PC-3 (cell line): ENCODE measurements at regions not wholly inside any gene's neighbourhood (a gene's known extent, or its start where the extent isn't known, plus 50 kb on each side); places are given as distances from the start of the nearest gene placed in this dataset.

Experiments
- ATAC-seq: fragments of 200-7000 bp; cut with Tn5 transposase; 2 replicates; pipeline ENCODE4 v1.9.1; 2020; ENCODE audit warnings: mild to moderate bottlenecking, moderate library complexity
- BruUV-seq: library from RNA; stranded (reverse); fragments of 400-500 nt; replicated peaks from 2 replicates; lab custom pipeline; 2021; lab: Mats Ljungman, UMichigan
- CTCF ChIA-PET: fragments of 300-600 bp; sonication (Branson Sonifier 250); formaldehyde crosslinking; loops from one replicate; lab custom pipeline; 2022; ENCODE audit warnings: antibody characterized with exemption; lab: Charles Lee
- POLR2A ChIA-PET: fragments of 300-600 bp; sonication (Branson Sonifier 250); formaldehyde crosslinking; loops from one replicate; lab custom pipeline; 2022; ENCODE audit warnings: antibody characterized with exemption; ENCODE audit not compliant: unreplicated experiment; lab: Charles Lee
- DNase-seq: peaks from one replicate; pipeline ENCODE4 v3.0.0-alpha.2; 2015
- H2AFZ ChIP-seq: fragments of 300-600 bp; sonication (generic); 2 replicates; pipeline ENCODE4 v1.6.0; 2016; ENCODE audit warnings: antibody characterized with exemption, low read length
- H3F3A ChIP-seq: fragments of 300-600 bp; sonication (generic); one replicate; pipeline ENCODE4 v1.6.0; 2017; ENCODE audit warnings: antibody characterized with exemption, low read length, control low read depth, mild to moderate bottlenecking; ENCODE audit not compliant: unreplicated experiment
- H3K27ac ChIP-seq: fragments of 300-600 bp; sonication (generic); 2 replicates; pipeline ENCODE4 v1.5.1; 2016; ENCODE audit warnings: mild to moderate bottlenecking, low read length
- H3K27me3 ChIP-seq: fragments of 300-600 bp; sonication (generic); 2 replicates; pipeline ENCODE4 v1.6.1; 2016; ENCODE audit warnings: low read length, mixed read lengths
- H3K36me3 ChIP-seq: fragments of 300-600 bp; sonication (generic); 2 replicates; pipeline ENCODE4 v1.6.1; 2016; ENCODE audit warnings: low read depth, mixed run types, low read length, mixed read lengths
- H3K4me1 ChIP-seq: fragments of 300-600 bp; sonication (generic); 2 replicates; pipeline ENCODE4 v1.5.1; 2016; ENCODE audit warnings: low read length; ENCODE audit not compliant: insufficient read depth
- H3K4me2 ChIP-seq: fragments of 300-600 bp; sonication (generic); 2 replicates; pipeline ENCODE4 v1.6.0; 2016; ENCODE audit warnings: low read length
- H3K4me3 ChIP-seq: fragments of 300-600 bp; sonication (generic); 2 replicates; pipeline ENCODE4 v1.5.1; 2016; ENCODE audit warnings: mild to moderate bottlenecking, low read length, mixed read lengths
- H3K79me2 ChIP-seq: fragments of 300-600 bp; sonication (generic); 2 replicates; pipeline ENCODE4 v1.6.1; 2017; ENCODE audit warnings: low read length, mixed read lengths
- H3K9ac ChIP-seq: fragments of 300-600 bp; sonication (generic); 2 replicates; pipeline ENCODE4 v1.6.0; 2016; ENCODE audit warnings: mild to moderate bottlenecking, low read length
- H3K9me2 ChIP-seq: fragments of 300-600 bp; sonication (generic); replicated peaks from 2 replicates; pipeline ENCODE4 v1.6.1; 2016; ENCODE audit warnings: mixed run types, low read length, mixed read lengths
- H3K9me3 ChIP-seq: fragments of 300-600 bp; sonication (generic); 2 replicates; pipeline ENCODE4 v1.6.1; 2016; ENCODE audit warnings: low read length, mixed read lengths
- H4K20me1 ChIP-seq: fragments of 300-600 bp; sonication (generic); 2 replicates; pipeline ENCODE4 v1.6.1; 2016; ENCODE audit warnings: low read length, mixed read lengths
- CTCF ChIP-seq: fragments of 300-600 bp; sonication (generic); conservative IDR thresholded peaks from 2 replicates; pipeline ENCODE4 v1.5.1; 2017; ENCODE audit warnings: antibody characterized with exemption, low read depth, mild to moderate bottlenecking, low read length
- EZH2 ChIP-seq: fragments of 300-600 bp; sonication (generic); IDR thresholded peaks from one replicate; pipeline ENCODE4 v1.6.1; 2017; ENCODE audit warnings: antibody characterized with exemption, mild to moderate bottlenecking, low read length; ENCODE audit not compliant: unreplicated experiment
- EZH2phosphoT487 ChIP-seq: fragments of 300-600 bp; sonication (generic); IDR thresholded peaks from 2 replicates; pipeline ENCODE4 v1.6.1; 2018; ENCODE audit warnings: mild to moderate bottlenecking, antibody characterized with exemption, low read length, borderline replicate concordance
- intact Hi-C: fragments of 100-400 bp; cut with micrococcal nuclease; formaldehyde crosslinking; loops from 2 replicates; pipeline ENCODE4 v1.9.0; 2023

GRCh38 chr4:66577922-66578321, 907.6 kb upstream of the EPHA5 start:
- ATAC-seq (peak; percentile 42), DNase-seq (peak; percentile 79)
- H3K79me2 ChIP-seq, result no peaks in the 10 kb centered on the region
- peaks cover 45% of the 10 kb centered on the region for H3K4me1 ChIP-seq
- H3K36me3 ChIP-seq, result no peaks in the 10 kb centered on the region
- no peak overlapping the region for H3K27ac ChIP-seq
- no peaks in the 10 kb centered on the region for H3K9me2 ChIP-seq
- no TSS peak for BruUV-seq
- no peaks in the 10 kb centered on the region for H3K27me3 ChIP-seq
- no peaks in the 10 kb centered on the region for H3K9me3 ChIP-seq
- ChIA-PET CTCF (no interaction called here), POLR2A (no interaction called here)
- H3K4me3 ChIP-seq, result no peak overlapping the region
- H4K20me1 ChIP-seq, result no peaks in the 10 kb centered on the region
- intact Hi-C loops, result loop anchor here (5.0 to 10.0 kb wide), 4 partner anchors 69 to 1073 kb away; no protein-coding TSS in a partner anchor
- H3K4me2 ChIP-seq, result peak overlapping the region; percentile 9
- no peak overlapping the region for H3K9ac ChIP-seq
- no peak overlapping the region for H2AFZ ChIP-seq
- H3F3A ChIP-seq, result peaks cover 4% of the 10 kb centered on the region
- TF ChIP-seq EZH2phosphoT487 (no peak), EZH2 (no peak), CTCF (no peak)

- Histone ChIP-seq H3K79me2 (no peaks in the 10 kb centered on the region), H3K27me3 (no peaks in the 10 kb centered on the region), H3K36me3 (no peaks in the 10 kb centered on the region), H3K9me3 (no peaks in the 10 kb centered on the region), H3K9ac (peak overlapping the region; percentile 69), H3F3A (peaks cover 4% of the 10 kb centered on the region), H3K4me1 (peaks cover 51% of the 10 kb centered on the region), H3K27ac (peak overlapping the region; percentile 93), H4K20me1 (no peaks in the 10 kb centered on the region), H3K4me2 (peak overlapping the region; percentile 87), H3K9me2 (no peaks in the 10 kb centered on the region), H3K4me3 (peak overlapping the region; percentile 60), H2AFZ (peak overlapping the region; percentile 70)
- intact Hi-C loops, result loop anchor here (1.0 to 10.0 kb wide), 6 partner anchors 72 to 1070 kb away; no protein-coding TSS in a partner anchor
- BruUV-seq, result no TSS peak
- DNase-seq (peak; percentile 98), ATAC-seq (peak; percentile 83)
- CTCF ChIA-PET, result interaction anchor here (0.6 kb wide), 1 partner anchor 1957 kb away, joined by 4 read pairs; no protein-coding TSS in a partner anchor
- POLR2A ChIA-PET, result interaction anchor here (0.6 kb wide), 2 partner anchors 65 to 332 kb away, joined by 3 to 5 read pairs; no protein-coding TSS in a partner anchor
- TF ChIP-seq CTCF (no peak), EZH2 (no peak), EZH2phosphoT487 (no peak)
Observed at GRCh38 chr4:66575008-66575696, 904.9 kb upstream of the EPHA5 start.
